ENCODE measurements at regions not wholly inside any gene's neighbourhood (a gene's known extent, or its start where the extent isn't known, plus 50 kb on each side); places are given as distances from the start of the nearest gene placed in this dataset.

DNA sequence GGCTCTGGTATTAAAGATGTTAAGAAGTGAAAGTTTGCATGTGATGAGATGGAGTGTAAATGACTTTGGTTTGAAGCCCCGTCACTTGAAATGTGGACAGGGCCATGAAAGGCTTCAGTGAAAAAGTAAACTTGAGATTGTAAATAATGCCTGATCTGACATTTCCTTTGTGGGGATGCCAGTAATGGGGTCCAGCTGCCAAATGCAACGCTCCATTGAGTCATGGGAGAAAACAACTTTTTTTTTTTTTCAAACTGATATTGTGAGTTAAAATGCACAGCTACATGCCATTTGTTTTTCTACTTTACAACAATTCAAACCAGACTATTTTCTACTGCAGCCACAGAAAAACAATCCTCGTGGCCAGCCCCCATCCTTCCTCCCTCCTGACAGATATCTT is 327.0 kb upstream of the TNC start:
- no peak for TF ChIP-seq CTCF (IDR thresholded peaks at IDR 0.05)
- TF ChIP-seq ZFX (IDR thresholded peaks at IDR 0.05; ENCODE audit: borderline replicate concordance), result no peak

All from 22Rv1 (cell line).